A549 (cell line): ENCODE measurements at regions not wholly inside any gene's neighbourhood (a gene's known extent, or its start where the extent isn't known, plus 50 kb on each side); places are given as distances from the start of the nearest gene placed in this dataset.

Source experiments
- ATAC-seq, 2 experiments: fragments of 200-7000 bp in 1 of 2; fragments of >200 bp in 1 of 2; cut with Nextera tagmentation in 1 of 2; cut with Tn5 transposase in 1 of 2; 3 replicates each; pipeline versions ENCODE4 v1.8.0 to v1.9.1; 2018 to 2020; ENCODE audit warnings: mild to moderate bottlenecking in 1 of 2, moderate library complexity in 1 of 2
- CTCF ChIA-PET: fragments of 300-600 bp; sonication (Branson Sonifier 250); formaldehyde crosslinking; extraction: SDS; loops from one replicate; lab custom pipeline; 2021; ENCODE audit warnings: antibody characterized with exemption, inconsistent platforms; lab: Yijun Ruan, JAX
- POLR2A ChIA-PET: fragments of 350-600 bp; formaldehyde crosslinking; extraction: SDS; loops from one replicate; lab custom pipeline; 2021; ENCODE audit warnings: antibody characterized with exemption, inconsistent platforms; lab: Yijun Ruan, JAX
- DNase-seq, 2 experiments: peaks; one replicate each; pipeline versions ENCODE4 v3.0.0 to v3.0.0-alpha.2; 2011 to 2016; ENCODE audit warnings: low read depth in 1 of 2, low spot score in 1 of 2
- FAIRE-seq: peaks from 2 replicates; lab custom pipeline; 2011; peaks lifted over from hg19 to GRCh38; lab: Jason Lieb, UNC
- H3K27ac ChIP-seq, 2 experiments: fragments of >200 bp; sonication (Bioruptor Twin); formaldehyde crosslinking; 3 replicates each; pipeline ENCODE4 v1.5.1; 2016 to 2017
- H3K4me1 ChIP-seq: fragments of >200 bp; sonication (Bioruptor Twin); formaldehyde crosslinking; 3 replicates; pipeline ENCODE4 v1.6.1; 2016
- H3K4me2 ChIP-seq: fragments of >200 bp; sonication (Bioruptor Twin); formaldehyde crosslinking; 3 replicates; pipeline ENCODE4 v1.6.1; 2016
- H3K4me3 ChIP-seq: fragments of >200 bp; sonication (Bioruptor Twin); formaldehyde crosslinking; 3 replicates; pipeline ENCODE4 v1.5.1; 2016
- H3K9me3 ChIP-seq: fragments of >200 bp; sonication (Bioruptor Twin); formaldehyde crosslinking; 3 replicates; pipeline ENCODE4 v1.6.1; 2016
- BCL3 ChIP-seq: fragments of >200 bp; sonication (Bioruptor Twin); formaldehyde crosslinking; IDR thresholded peaks from 3 replicates; pipeline ENCODE4 v1.6.1; 2016
- CBX2 ChIP-seq: fragments of 200-600 bp; sonication (generic); IDR thresholded peaks from 2 replicates; pipeline ENCODE4 v1.6.1; 2016; ENCODE audit warnings: low read depth, mild to moderate bottlenecking, borderline replicate concordance
- E2F6 ChIP-seq: IDR thresholded peaks from 2 replicates; pipeline ENCODE4 v1.6.1; 2012; ENCODE audit warnings: low read depth, borderline replicate concordance
- EHF ChIP-seq: fragments of 250-450 bp; sonication (Bioruptor Pico); IDR thresholded peaks from 2 replicates; pipeline ENCODE4 v1.5.0; 2020; ENCODE audit warnings: mild to moderate bottlenecking
- EHMT2 ChIP-seq: fragments of 200-600 bp; sonication (generic); IDR thresholded peaks from 2 replicates; pipeline ENCODE4 v1.6.1; 2016; ENCODE audit warnings: antibody characterized with exemption, low read depth, mild to moderate bottlenecking, moderate library complexity
- ESRRA ChIP-seq: fragments of 150-350 bp; IDR thresholded peaks from 2 replicates; pipeline ENCODE4 v1.6.1; 2014; ENCODE audit warnings: mild to moderate bottlenecking, low read length, borderline replicate concordance
- FOSB ChIP-seq: fragments of 250-450 bp; sonication (Bioruptor Pico); IDR thresholded peaks from 2 replicates; pipeline ENCODE4 v1.5.0; 2020; ENCODE audit warnings: mild to moderate bottlenecking, moderate library complexity
- FOXS1 ChIP-seq: fragments of 250-450 bp; sonication (Bioruptor Pico); IDR thresholded peaks from 2 replicates; pipeline ENCODE4 v1.5.0; 2020; ENCODE audit warnings: mild to moderate bottlenecking, moderate library complexity
- HDAC2 ChIP-seq: fragments of 200-600 bp; sonication (generic); IDR thresholded peaks from 2 replicates; pipeline ENCODE4 v1.6.1; 2016
- HMGXB4 ChIP-seq: fragments of 250-450 bp; sonication (Bioruptor Pico); IDR thresholded peaks from 2 replicates; pipeline ENCODE4 v1.5.0; 2021; ENCODE audit warnings: mild to moderate bottlenecking, moderate library complexity, borderline replicate concordance
- KDM1A ChIP-seq: fragments of 200-600 bp; sonication (generic); IDR thresholded peaks from 2 replicates; pipeline ENCODE4 v1.6.1; 2016; ENCODE audit warnings: low read depth, mild to moderate bottlenecking
- KDM5A ChIP-seq: fragments of 200-600 bp; sonication (generic); IDR thresholded peaks from 2 replicates; pipeline ENCODE4 v1.6.1; 2016; ENCODE audit warnings: antibody characterized with exemption, mild to moderate bottlenecking
- NFE2L2 ChIP-seq: fragments of 150-350 bp; conservative IDR thresholded peaks from 2 replicates; pipeline ENCODE4 v1.6.1; 2014; ENCODE audit warnings: low read length
- PBX3 ChIP-seq: IDR thresholded peaks from 2 replicates; pipeline ENCODE4 v1.6.1; 2012
- PHF8 ChIP-seq: fragments of 200-600 bp; sonication (generic); IDR thresholded peaks from 2 replicates; pipeline ENCODE4 v1.6.1; 2016; ENCODE audit warnings: low read depth, mild to moderate bottlenecking, antibody characterized with exemption, moderate library complexity, borderline replicate concordance
- POLR2A ChIP-seq: IDR thresholded peaks from 2 replicates; pipeline ENCODE4 v1.6.1; 2012; ENCODE audit warnings: mild to moderate bottlenecking, low read length
- RAD21 ChIP-seq, 2 experiments: fragments of >200 bp in 1 of 2; sonication (Bioruptor Twin) in 1 of 2; formaldehyde crosslinking in 1 of 2; IDR thresholded peaks in 1 of 2; conservative IDR thresholded peaks in 1 of 2; 2 replicates in 1 of 2; 3 replicates in 1 of 2; pipeline ENCODE4 v1.6.1; 2012 to 2018; ENCODE audit warnings: inconsistent platforms in 1 of 2
- RARB ChIP-seq: fragments of 250-450 bp; sonication (Bioruptor Pico); IDR thresholded peaks from 2 replicates; pipeline ENCODE4 v1.8.0; 2021; ENCODE audit warnings: mild to moderate bottlenecking, moderate library complexity
- RCOR1 ChIP-seq: fragments of 150-350 bp; IDR thresholded peaks from 2 replicates; pipeline ENCODE4 v1.6.1; 2014; ENCODE audit warnings: antibody characterized with exemption, low read length, low read depth
- TFCP2L1 ChIP-seq: fragments of 250-450 bp; sonication (Bioruptor Pico); IDR thresholded peaks from 2 replicates; pipeline ENCODE4 v1.5.0; 2021; ENCODE audit warnings: mild to moderate bottlenecking
- TP53 ChIP-seq: fragments of 250-450 bp; sonication (Bioruptor Pico); IDR thresholded peaks from 2 replicates; pipeline ENCODE4 v1.5.0; 2021; ENCODE audit warnings: mild to moderate bottlenecking, moderate library complexity
- USF2 ChIP-seq: fragments of 450-650 bp; IDR thresholded peaks from 2 replicates; pipeline ENCODE4 v1.6.1; 2014; ENCODE audit warnings: antibody characterized with exemption
- whole genome bisulfite sequencing: methylation state at CpG from one replicate; pipeline ENCODE4 v1.1.6; 2017; ENCODE audit errors: missing lambda C conversion rate; 5-methylcytosine and 5-hydroxymethylcytosine counted together

GRCh38 chr21:15306271-15306670, 241.5 kb upstream of the NRIP1 start:
- TF ChIP-seq KDM1A (no peak), FOSB (CRISPR knock-in tag) (no peak), RAD21 (conservative IDR thresholded peaks at IDR 0.05 in 1 of 2, IDR thresholded peaks at IDR 0.05 in 1 of 2) (no peak), POLR2A (no peak), PHF8 (no peak), ESRRA (no peak), USF2 (no peak), HDAC2 (no peak), E2F6 (no peak)
- TF ChIP-seq, all 56 proteins: peak for 0
- DNase-seq (no peak), FAIRE-seq (no peak), ATAC-seq (no peak)
- H3K27ac ChIP-seq: no peak overlapping the region
- WGBS: 87% methylated on average over 2 of the region's 2 CpGs
- POLR2A ChIA-PET: no interaction called here
- no peaks in the 10 kb centered on the region for H3K4me1 ChIP-seq
- CTCF ChIA-PET: no interaction called here
- H3K4me3 ChIP-seq: no peak overlapping the region
- H3K4me2 ChIP-seq: no peak overlapping the region
- H3K9me3 ChIP-seq: no peaks in the 10 kb centered on the region

GRCh38 chr21:15308333-15308732, 243.5 kb upstream of the NRIP1 start:
- H3K9me3 ChIP-seq: no peaks in the 10 kb centered on the region
- H3K27ac ChIP-seq: no peak overlapping the region
- ChIA-PET CTCF (no interaction called here), POLR2A (no interaction called here)
- no peak overlapping the region for H3K4me2 ChIP-seq
- ATAC-seq (no peak), DNase-seq (no peak), FAIRE-seq (no peak)
- H3K4me3 ChIP-seq: no peak overlapping the region
- H3K4me1 ChIP-seq: no peaks in the 10 kb centered on the region
- TF ChIP-seq HDAC2: no peak
- no peak for TF ChIP-seq EHF (CRISPR knock-in tag)
- no peak for TF ChIP-seq POLR2A
- TF ChIP-seq PHF8: no peak
- TF ChIP-seq TFCP2L1 (CRISPR knock-in tag): no peak
- WGBS: 96% methylated on average over 3 of the region's 3 CpGs

GRCh38 chr21:15309022-15309590, 244.3 kb upstream of the NRIP1 start:
- H3K4me2 ChIP-seq: no peak overlapping the region
- H3K4me1 ChIP-seq: no peaks in the 10 kb centered on the region
- ChIA-PET CTCF (no interaction called here), POLR2A (no interaction called here)
- no peak for FAIRE-seq
- no peak overlapping the region for H3K27ac ChIP-seq
- 71% methylated on average over 4 of the region's 4 CpGs for WGBS
- H3K4me3 ChIP-seq: no peak overlapping the region
- no peak for ATAC-seq
- TF ChIP-seq KDM5A (no peak), PBX3 (no peak), RARB (no peak), E2F6 (no peak), HMGXB4 (CRISPR knock-in tag) (no peak), TP53 (CRISPR knock-in tag) (no peak), CBX2 (no peak), RCOR1 (no peak), FOXS1 (CRISPR knock-in tag) (no peak), BCL3 (no peak), NFE2L2 (no peak), EHMT2 (no peak)
- H3K9me3 ChIP-seq: no peaks in the 10 kb centered on the region
- DNase-seq: no peak
